Inferior parietal cortex (tissue), 1 donor: ENCODE measurements at regions not wholly inside any gene's neighbourhood (a gene's known extent, or its start where the extent isn't known, plus 50 kb on each side); places are given as distances from the start of the nearest gene placed in this dataset.
"Not testable (repeated sequence)": the region's sequence is repeated elsewhere in the genome, so short reads cannot be mapped to it uniquely, and the experiment has no call there.

Experiments
- DNase-seq: peaks from one replicate; pipeline ENCODE4 v3.0.0-alpha.2; 2016; ENCODE audit errors: extremely low spot score

- DNase-seq, result no peak
Measured at GRCh38 chr5:25224316-25224982, 579.7 kb upstream of the CDH10 start.

DNA sequence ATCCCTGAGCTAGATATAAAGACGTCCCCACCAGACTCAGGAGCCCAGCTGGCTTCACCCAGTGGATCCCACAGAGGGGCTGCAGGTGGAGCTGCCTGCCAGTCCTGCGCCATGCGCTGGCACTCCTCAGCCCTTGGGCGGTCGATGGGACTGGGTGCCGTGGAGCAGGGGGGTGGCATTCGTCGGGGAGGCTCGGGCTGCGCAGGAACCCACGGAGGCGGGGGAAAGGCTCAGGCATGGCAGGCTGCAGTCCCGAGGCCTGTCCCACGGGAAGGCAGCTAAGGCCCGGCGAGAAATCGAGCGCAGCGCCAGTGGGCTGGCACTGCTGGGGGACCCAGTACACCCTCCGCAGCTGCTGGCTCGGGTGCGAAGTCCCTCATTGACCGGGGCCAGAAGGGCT lies 555.1 kb upstream of the CDH10 start:
- not testable (repeated sequence) for DNase-seq

- DNase-seq, result no peak
Measured at GRCh38 chr5:25190521-25191000, 545.8 kb upstream of the CDH10 start.

GRCh38 chr5:25181249-25181648 lies 536.5 kb upstream of the CDH10 start:
- DNase-seq, result no peak

DNA sequence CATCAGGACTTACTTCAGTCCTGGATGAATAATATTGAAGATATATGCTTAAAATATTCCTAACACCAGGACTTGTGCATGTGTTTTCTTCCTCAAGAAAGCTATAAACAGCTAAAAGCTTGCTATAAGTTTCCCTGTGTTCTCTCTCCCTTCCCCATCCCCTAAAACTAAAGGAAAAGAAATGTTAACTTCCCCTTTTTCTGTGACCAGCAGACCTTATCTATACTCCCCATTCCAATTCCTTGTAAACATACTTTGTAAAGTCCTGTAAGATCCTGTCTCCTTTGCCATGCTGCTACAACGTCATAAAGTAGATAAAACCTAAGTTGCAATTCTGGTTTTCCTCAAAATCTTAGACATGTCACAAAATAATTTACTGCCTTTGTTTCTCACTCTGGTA lies 517.8 kb upstream of the CDH10 start:
- DNase-seq, result not testable (repeated sequence)

DNA sequence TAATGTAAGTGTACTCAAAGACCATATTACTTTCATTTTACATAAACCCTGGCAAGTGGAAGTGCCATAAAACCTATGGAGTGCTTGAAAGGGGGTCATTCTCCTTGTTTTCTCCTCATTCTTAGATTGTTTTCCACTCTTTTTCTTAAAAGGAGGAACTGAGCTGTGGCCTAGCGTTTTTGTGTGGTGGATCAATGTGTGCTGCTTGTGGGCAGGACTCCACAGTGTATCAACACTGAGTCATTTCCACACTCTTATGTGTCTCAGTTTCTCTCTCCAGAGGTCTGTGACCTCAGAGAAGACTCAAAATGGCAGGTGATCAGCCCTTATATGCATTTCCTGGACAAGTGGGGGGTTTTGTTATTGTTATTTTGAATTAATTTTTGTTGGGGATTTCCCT lies 516.1 kb upstream of the CDH10 start:
- no peak for DNase-seq

- no peak for DNase-seq
Measured at GRCh38 chr5:25150819-25151218, 506.0 kb upstream of the CDH10 start.

- DNase-seq, result no peak
Measured at GRCh38 chr5:25128606-25129005, 483.8 kb upstream of the CDH10 start.

DNA sequence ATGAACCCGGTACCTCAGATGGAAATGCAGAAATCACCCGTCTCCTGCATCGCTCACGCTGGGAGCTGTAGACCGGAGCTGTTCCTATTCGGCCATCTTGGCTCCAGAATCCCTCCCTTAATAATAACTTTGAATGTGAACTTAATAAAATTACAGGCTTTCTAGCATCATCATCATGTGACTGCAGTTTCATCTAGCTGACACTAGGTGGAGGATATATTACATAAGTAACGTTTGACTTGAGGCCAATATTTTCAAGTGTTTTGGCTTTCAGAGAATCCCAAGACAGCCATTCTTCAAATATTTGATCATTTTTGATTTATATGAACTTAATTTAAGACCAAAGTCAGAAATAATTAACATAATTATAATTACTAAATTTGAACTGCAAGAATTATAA lies 474.9 kb upstream of the CDH10 start:
- no peak for DNase-seq

DNA sequence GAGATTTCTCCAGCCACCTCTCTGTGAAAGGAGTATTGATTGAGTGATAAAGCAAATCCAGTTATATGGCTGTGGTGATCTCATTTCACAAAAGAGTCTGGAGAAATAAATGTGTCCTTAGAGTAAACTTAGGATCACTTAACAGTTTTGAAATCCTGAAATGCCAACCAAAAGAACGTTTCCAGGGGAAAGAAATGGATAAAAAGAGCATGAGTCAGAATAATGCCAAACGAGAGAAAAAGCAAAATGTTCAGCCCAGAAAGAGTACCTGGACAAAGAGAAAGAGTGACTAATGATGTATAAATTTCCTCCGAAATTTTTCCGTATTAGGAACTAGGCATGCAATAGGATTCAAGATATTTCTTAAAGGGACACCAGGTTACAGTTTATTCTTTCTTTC lies 463.1 kb upstream of the CDH10 start:
- no peak for DNase-seq

GRCh38 chr5:25099538-25099937 lies 454.8 kb upstream of the CDH10 start:
- DNase-seq, result no peak

GRCh38 chr5:25095261-25095660 lies 450.5 kb upstream of the CDH10 start:
- no peak for DNase-seq

GRCh38 chr5:25094219-25094618 lies 449.4 kb upstream of the CDH10 start:
- no peak for DNase-seq

GRCh38 chr5:25091921-25092320 lies 447.1 kb upstream of the CDH10 start:
- peak; percentile 37 for DNase-seq

DNA sequence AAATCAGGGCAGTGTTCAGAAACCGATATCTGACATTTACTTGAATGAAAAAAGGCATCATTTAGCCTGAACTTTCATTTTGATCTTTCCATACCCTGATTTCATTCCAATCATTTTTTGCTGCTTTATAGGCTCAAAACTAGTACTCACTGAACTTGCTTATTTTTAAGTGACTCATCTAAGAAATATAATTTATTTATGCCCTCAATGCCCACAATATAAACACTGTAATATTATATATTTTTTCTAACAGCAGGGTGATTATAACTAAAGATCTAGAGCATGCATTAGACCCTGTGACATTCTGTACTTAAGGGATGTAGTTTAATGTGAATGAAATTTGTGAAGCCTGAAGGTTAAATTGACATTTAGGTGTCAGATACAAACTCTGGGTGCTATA lies 446.1 kb upstream of the CDH10 start:
- DNase-seq, result no peak

DNA sequence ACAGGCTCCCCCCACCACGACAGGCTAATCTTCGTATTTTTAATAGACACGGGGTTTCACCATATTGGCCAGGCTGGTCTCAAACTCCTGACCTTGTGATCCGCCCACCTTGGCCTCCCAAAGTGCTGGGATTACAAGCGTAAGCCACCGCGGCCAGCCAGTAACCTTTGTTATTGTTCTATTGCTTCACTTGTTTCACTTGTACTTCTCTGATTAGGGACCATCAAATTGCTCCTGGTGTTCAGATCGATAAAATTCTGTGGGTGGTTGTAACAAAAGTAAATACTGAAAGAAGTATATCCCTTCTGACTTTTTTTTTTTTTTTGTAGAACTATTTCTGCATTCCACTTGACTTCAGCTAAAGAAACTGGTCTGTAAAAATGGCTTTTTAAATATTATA lies 445.5 kb upstream of the CDH10 start:
- DNase-seq, result no peak

DNA sequence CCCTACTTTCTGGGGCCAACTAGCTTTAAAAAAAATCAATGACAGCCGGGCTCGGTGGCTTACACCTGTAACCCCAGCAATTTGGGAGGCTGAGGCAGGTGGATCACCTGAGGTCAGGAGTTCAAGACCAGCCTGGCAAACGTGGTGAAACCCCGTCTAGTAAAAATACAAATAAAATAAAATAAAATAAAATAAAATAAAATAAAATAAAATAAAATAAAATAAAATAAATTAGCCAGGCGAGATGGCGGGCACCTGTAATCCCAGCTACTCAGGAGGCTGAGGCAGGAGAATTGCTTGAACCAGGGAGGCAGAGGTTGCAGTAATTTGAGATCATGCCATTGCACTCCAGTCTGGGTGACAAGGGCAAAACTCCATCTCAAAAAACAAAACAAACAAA lies 443.9 kb upstream of the CDH10 start:
- DNase-seq, result not testable (repeated sequence)

DNA sequence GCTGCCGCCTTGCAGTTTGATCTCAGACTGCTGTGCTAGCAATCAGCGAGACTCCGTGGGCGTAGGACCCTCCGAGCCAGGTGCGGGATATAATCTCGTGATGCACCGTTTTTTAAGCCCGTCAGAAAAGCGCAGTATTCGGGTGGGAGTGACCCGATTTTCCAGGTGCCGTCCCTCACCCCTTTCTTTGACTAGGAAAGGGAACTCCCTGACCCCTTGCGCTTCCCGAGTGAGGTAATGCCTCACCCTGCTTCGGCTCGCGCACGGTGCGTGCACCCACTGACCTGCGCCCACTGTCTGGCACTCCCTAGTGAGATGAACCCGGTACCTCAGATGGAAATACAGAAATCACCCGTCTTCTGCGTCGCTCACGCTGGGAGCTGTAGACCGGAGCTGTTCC lies 438.5 kb upstream of the CDH10 start:
- DNase-seq, result not testable (repeated sequence)

DNA sequence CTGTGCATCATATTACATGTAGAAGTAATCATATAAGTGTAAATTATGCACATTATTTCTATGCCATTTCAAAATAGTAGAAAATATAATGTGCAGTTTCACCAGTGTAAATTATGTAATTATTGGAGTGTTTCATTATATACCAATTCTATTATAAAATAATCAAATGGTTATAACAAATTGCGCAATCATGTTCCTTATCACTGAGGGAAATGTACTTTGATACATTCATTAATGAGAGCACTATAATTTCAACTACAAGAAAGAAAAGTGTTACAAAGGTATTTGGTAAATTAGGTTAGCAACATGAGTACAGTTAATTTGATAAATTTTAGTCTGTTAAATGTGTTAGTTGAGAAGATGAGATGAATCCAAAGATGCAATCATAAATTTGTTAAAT lies 421.5 kb upstream of the CDH10 start:
- no peak for DNase-seq

DNA sequence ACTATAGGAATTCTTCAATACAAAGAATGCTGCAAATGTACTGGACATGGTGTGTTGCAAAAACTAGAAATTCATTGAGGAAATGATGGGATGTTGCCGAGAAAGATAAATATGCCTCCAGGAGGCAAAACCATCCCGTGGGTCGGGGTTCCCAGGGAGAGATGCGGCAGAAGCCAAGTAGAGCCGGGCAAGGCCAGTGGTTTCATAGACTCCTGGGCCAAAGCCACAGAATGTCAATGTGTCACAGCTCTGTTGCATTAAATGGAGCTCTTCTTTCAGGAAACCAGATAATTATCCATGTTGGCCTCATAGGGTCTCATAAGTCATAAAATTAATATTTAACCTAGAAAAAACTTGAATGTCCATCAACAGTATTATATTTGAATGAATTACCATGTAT lies 419.5 kb upstream of the CDH10 start:
- no peak for DNase-seq

DNA sequence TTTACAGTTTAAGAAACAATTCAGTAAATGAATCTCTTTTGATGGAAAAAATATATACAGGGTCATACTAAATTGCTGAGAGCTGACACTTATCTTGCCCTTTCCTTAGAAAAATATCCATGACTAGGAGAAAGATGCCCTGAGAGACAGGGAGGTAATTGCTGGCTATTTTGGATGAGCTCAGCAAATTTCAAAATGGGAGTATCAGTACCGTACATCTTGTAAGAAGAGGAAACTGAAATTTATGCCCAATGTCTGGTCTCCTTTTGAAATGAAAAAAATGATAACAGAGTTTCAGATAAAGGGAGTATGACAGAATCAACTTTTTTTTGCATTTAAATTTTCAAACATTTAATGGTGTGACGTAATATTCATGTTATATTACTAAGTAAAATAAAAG lies 415.8 kb upstream of the CDH10 start:
- no peak for DNase-seq

DNA sequence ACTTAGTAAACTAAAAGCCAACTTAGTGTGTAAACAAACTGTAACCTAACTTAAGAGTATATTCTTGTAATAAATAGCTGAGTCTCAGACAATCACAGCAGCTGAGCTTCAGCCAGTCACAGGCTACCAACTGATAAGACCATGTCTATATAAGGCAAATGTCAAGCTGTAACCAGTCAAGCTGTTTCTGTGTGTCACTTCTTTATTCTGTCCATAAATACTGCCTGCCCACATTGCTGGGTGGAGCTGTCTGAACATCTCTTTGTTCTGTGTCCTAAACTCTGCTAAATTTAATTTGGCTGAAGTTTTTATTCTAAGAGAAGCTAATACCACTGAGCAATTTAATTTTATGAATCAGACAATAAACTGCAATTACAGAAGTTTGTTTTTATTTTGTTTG lies 412.1 kb upstream of the CDH10 start:
- DNase-seq, result no peak

GRCh38 chr5:25033658-25034057 lies 388.9 kb upstream of the CDH10 start:
- no peak for DNase-seq

GRCh38 chr5:25029004-25029403 lies 384.2 kb upstream of the CDH10 start:
- no peak for DNase-seq
